H1 (cell line): ENCODE measurements at regions not wholly inside any gene's neighbourhood (a gene's known extent, or its start where the extent isn't known, plus 50 kb on each side); places are given as distances from the start of the nearest gene placed in this dataset.
A peak's percentile ranks its signal among the peaks of the same experiment; 100 is the strongest.

Experiments
- CTCF ChIA-PET: fragments of 300-600 bp; sonication (Branson Sonifier 250); formaldehyde crosslinking; loops from one replicate; lab custom pipeline; 2021; ENCODE audit not compliant: partially characterized antibody; lab: Charles Lee
- POLR2A ChIA-PET: fragments of 300-600 bp; sonication (Branson Sonifier 250); formaldehyde crosslinking; loops from one replicate; lab custom pipeline; 2021; ENCODE audit warnings: inconsistent platforms; ENCODE audit not compliant: partially characterized antibody; lab: Charles Lee
- DNase-seq, 2 experiments: peaks; one replicate each; pipeline versions ENCODE4 v3.0.0 to v3.0.0-alpha.2; 2010 to 2022; ENCODE audit warnings: low spot score in 2 of 2, low read depth in 1 of 2, mixed read lengths in 1 of 2
- FAIRE-seq: peaks from 2 replicates; lab custom pipeline; 2011; peaks lifted over from hg19 to GRCh38; lab: Jason Lieb, UNC
- H2AFZ ChIP-seq: 2 replicates; pipeline ENCODE4 v1.8.1; 2012; ENCODE audit warnings: low read length, inconsistent platforms
- H2AK5ac ChIP-seq: 2 replicates; pipeline ENCODE4 v1.6.1; 2013; ENCODE audit warnings: low read depth, low read length
- H2BK120ac ChIP-seq: replicated peaks from 2 replicates; pipeline ENCODE3; 2013; ENCODE audit warnings: low read depth, low read length, inconsistent platforms
- H2BK12ac ChIP-seq: 2 replicates; pipeline ENCODE4 v1.6.1; 2013; ENCODE audit warnings: low read depth, low read length
- H2BK15ac ChIP-seq: 2 replicates; pipeline ENCODE4 v1.6.1; 2013; ENCODE audit warnings: low read length
- H2BK20ac ChIP-seq: 2 replicates; pipeline ENCODE4 v1.6.1; 2013; ENCODE audit warnings: low read length
- H2BK5ac ChIP-seq: 2 replicates; pipeline ENCODE4 v1.6.1; 2013; ENCODE audit warnings: low read depth, low read length
- H3K14ac ChIP-seq: 2 replicates; pipeline ENCODE4 v1.6.1; 2013; ENCODE audit warnings: inconsistent platforms; ENCODE audit not compliant: insufficient read length
- H3K18ac ChIP-seq: 2 replicates; pipeline ENCODE4 v1.6.1; 2013; ENCODE audit warnings: low read length; ENCODE audit errors: extremely low read depth
- H3K23ac ChIP-seq: 2 replicates; pipeline ENCODE4 v1.6.1; 2013; ENCODE audit warnings: inconsistent platforms; ENCODE audit not compliant: insufficient read length
- H3K23me2 ChIP-seq: 2 replicates; pipeline ENCODE4 v1.6.1; 2013; ENCODE audit warnings: low read depth, low read length
- H3K27ac ChIP-seq: 2 replicates; pipeline ENCODE4 v1.6.1; 2011; ENCODE audit warnings: low read depth, low read length, inconsistent platforms
- H3K27me3 ChIP-seq, 4 experiments: replicated peaks in 1 of 4; 1 replicate in 1 of 4; 2 replicates in 3 of 4; pipeline versions ENCODE4 v1.6.1 to v1.8.1; 2011 to 2013; ENCODE audit warnings: low read length in 3 of 4, mild to moderate bottlenecking in 3 of 4, inconsistent platforms in 2 of 4, mixed read lengths in 2 of 4, moderate library complexity in 1 of 4; ENCODE audit not compliant: control insufficient read depth in 3 of 4, insufficient read depth in 3 of 4; ENCODE audit errors: extremely low read depth in 1 of 4
- H3K36me3 ChIP-seq, 4 experiments: 2 replicates each; pipeline versions ENCODE4 v1.6.1 to v1.8.1; 2011 to 2013; ENCODE audit warnings: mild to moderate bottlenecking in 4 of 4, low read length in 3 of 4, moderate library complexity in 2 of 4, control low read depth in 1 of 4, inconsistent platforms in 1 of 4; ENCODE audit not compliant: insufficient read depth in 4 of 4, control insufficient read depth in 2 of 4
- H3K4ac ChIP-seq: replicated peaks from 2 replicates; pipeline ENCODE3; 2013; ENCODE audit warnings: low read length, low read depth, mixed read lengths, inconsistent platforms; ENCODE audit not compliant: insufficient read length
- H3K4me1 ChIP-seq, 4 experiments: replicated peaks in 1 of 4; 1 replicate in 1 of 4; 2 replicates in 3 of 4; pipeline versions ENCODE4 v1.6.1 to v1.8.1; 2011 to 2013; ENCODE audit warnings: low read length in 3 of 4, inconsistent platforms in 2 of 4, mixed read lengths in 1 of 4; ENCODE audit not compliant: insufficient read depth in 4 of 4, control insufficient read depth in 3 of 4
- H3K4me2 ChIP-seq, 2 experiments: 2 replicates each; pipeline versions ENCODE4 v1.6.1 to v1.8.1; 2011 to 2013; ENCODE audit warnings: low read depth in 2 of 2, low read length in 2 of 2, control low read depth in 1 of 2, inconsistent platforms in 1 of 2, mild to moderate bottlenecking in 1 of 2; ENCODE audit not compliant: insufficient read depth in 1 of 2
- H3K4me3 ChIP-seq, 4 experiments: fragments of 200-600, 300-600 bp in 1 of 4; sonication (generic), shearing (Covaris generic), sonication (Bioruptor Twin) in 1 of 4; 2 replicates each; pipeline versions ENCODE4 v1.5.1 to v1.8.1; 2011 to 2016; ENCODE audit warnings: low read length in 4 of 4, low read depth in 3 of 4, control low read depth in 2 of 4, inconsistent platforms in 2 of 4, mild to moderate bottlenecking in 2 of 4, mixed read lengths in 1 of 4, moderate library complexity in 1 of 4; ENCODE audit not compliant: insufficient read depth in 2 of 4; ENCODE audit errors: extremely low read depth in 1 of 4
- H3K56ac ChIP-seq: replicated peaks from 2 replicates; pipeline ENCODE3; 2013; ENCODE audit warnings: low read depth, mild to moderate bottlenecking, mixed read lengths, low read length, inconsistent platforms; ENCODE audit not compliant: insufficient read length
- H3K79me1 ChIP-seq: 2 replicates; pipeline ENCODE4 v1.6.1; 2013; ENCODE audit warnings: low read depth, low read length, control low read depth
- H3K79me2 ChIP-seq, 2 experiments: 2 replicates each; pipeline versions ENCODE4 v1.6.1 to v1.8.1; 2012 to 2013; ENCODE audit warnings: low read length in 2 of 2, mild to moderate bottlenecking in 2 of 2, inconsistent platforms in 1 of 2; ENCODE audit not compliant: insufficient read depth in 2 of 2, control insufficient read depth in 1 of 2
- H3K9ac ChIP-seq, 4 experiments: replicated peaks in 1 of 4; 1 replicate in 1 of 4; 2 replicates in 3 of 4; pipeline versions ENCODE4 v1.6.1 to v1.8.1; 2011 to 2013; ENCODE audit warnings: low read depth in 3 of 4, low read length in 3 of 4, control low read depth in 2 of 4, mild to moderate bottlenecking in 2 of 4, moderate library complexity in 2 of 4, inconsistent platforms in 1 of 4; ENCODE audit errors: extremely low read depth in 1 of 4
- H3K9me3 ChIP-seq, 2 experiments: 2 replicates each; pipeline versions ENCODE4 v1.6.1 to v1.8.1; 2012 to 2013; ENCODE audit warnings: mild to moderate bottlenecking in 2 of 2, moderate library complexity in 2 of 2, control low read depth in 1 of 2, inconsistent platforms in 1 of 2, low read depth in 1 of 2, low read length in 1 of 2, mixed read lengths in 1 of 2; ENCODE audit not compliant: insufficient read depth in 2 of 2
- H4K20me1 ChIP-seq, 2 experiments: replicated peaks in 1 of 2; 2 replicates each; pipeline versions ENCODE3 to v1.8.1; 2011 to 2013; ENCODE audit warnings: inconsistent platforms in 2 of 2, low read length in 2 of 2, mild to moderate bottlenecking in 1 of 2; ENCODE audit not compliant: insufficient read depth in 2 of 2, control insufficient read depth in 1 of 2
- H4K5ac ChIP-seq: 2 replicates; pipeline ENCODE4 v1.6.1; 2013; ENCODE audit warnings: low read length, low read depth, mixed read lengths, inconsistent platforms; ENCODE audit not compliant: insufficient read length
- H4K8ac ChIP-seq: 2 replicates; pipeline ENCODE4 v1.8.0; 2013; ENCODE audit warnings: mild to moderate bottlenecking, moderate library complexity, low read length, inconsistent platforms; ENCODE audit not compliant: insufficient read depth; ENCODE audit errors: extremely low read depth
- H4K91ac ChIP-seq: replicated peaks from 2 replicates; pipeline ENCODE3; 2013; ENCODE audit warnings: low read length, mixed read lengths, inconsistent platforms; ENCODE audit not compliant: insufficient read length
- ASH2L ChIP-seq: fragments of 200-600, 300-600 bp; sonication (generic); IDR thresholded peaks from one replicate; pipeline ENCODE4 v1.7.1; 2017; ENCODE audit warnings: low read length
- CBX8 ChIP-seq: fragments of 300-800, 300-1000 bp; sonication (generic); IDR thresholded peaks from 2 replicates; pipeline ENCODE4 v1.7.1; 2016; ENCODE audit warnings: low read depth, low read length, borderline replicate concordance
- CHD2 ChIP-seq: IDR thresholded peaks from 2 replicates; pipeline ENCODE4 v1.6.1; 2012; ENCODE audit warnings: low read length, improper control_type of control experiment
- KDM1A ChIP-seq: fragments of 200-600, 300-600 bp; sonication (generic); IDR thresholded peaks from 2 replicates; pipeline ENCODE4 v1.7.1; 2016; ENCODE audit warnings: mild to moderate bottlenecking, low read length, borderline replicate concordance
- MAFK ChIP-seq: IDR thresholded peaks from 2 replicates; pipeline ENCODE4 v1.6.1; 2012; ENCODE audit warnings: low read depth, mild to moderate bottlenecking, improper control_type of control experiment, low read length
- POU5F1 ChIP-seq: IDR thresholded peaks from 2 replicates; pipeline ENCODE4 v1.6.1; 2011; ENCODE audit warnings: low read depth, mild to moderate bottlenecking, low read length, moderate library complexity
- RAD21 ChIP-seq, 2 experiments: IDR thresholded peaks in 1 of 2; conservative IDR thresholded peaks in 1 of 2; 2 replicates each; pipeline ENCODE4 v1.6.1; 2011; ENCODE audit warnings: low read depth in 2 of 2, low read length in 2 of 2, improper control_type of control experiment in 1 of 2, inconsistent platforms in 1 of 2, mild to moderate bottlenecking in 1 of 2, moderate library complexity in 1 of 2
- RXRA ChIP-seq: IDR thresholded peaks from 2 replicates; pipeline ENCODE4 v1.6.1; 2011; ENCODE audit warnings: low read depth, mild to moderate bottlenecking, low read length, moderate library complexity; ENCODE audit not compliant: insufficient read depth
- SRF ChIP-seq: IDR thresholded peaks from 2 replicates; pipeline ENCODE4 v1.6.1; 2011; ENCODE audit warnings: mild to moderate bottlenecking, low read depth, low read length, moderate library complexity
- TBP ChIP-seq: IDR thresholded peaks from 2 replicates; pipeline ENCODE4 v1.6.1; 2011; ENCODE audit warnings: low read depth, low read length, improper control_type of control experiment
- TEAD4 ChIP-seq: IDR thresholded peaks from 2 replicates; pipeline ENCODE4 v1.6.1; 2012; ENCODE audit warnings: low read depth, low read length, inconsistent platforms, mixed read lengths
- USF2 ChIP-seq: IDR thresholded peaks from 2 replicates; pipeline ENCODE4 v1.6.1; 2011; ENCODE audit warnings: low read length, improper control_type of control experiment
- WGBS, 2 experiments: shearing (Covaris generic) in 1 of 2; methylation state at CpG; one replicate each; pipeline versions ENCODE4 v1.1.6 to v1.1.7; 2013 to 2015; ENCODE audit warnings: low lambda C conversion rate in 2 of 2, mixed read lengths in 2 of 2, inconsistent platforms in 1 of 2, low coverage in 1 of 2, missing lambda C conversion rate in 1 of 2; ENCODE audit not compliant: insufficient replicate concordance in 2 of 2, insufficient coverage in 1 of 2, insufficient read length in 1 of 2; ENCODE audit errors: extremely low coverage in 1 of 2, missing lambda C conversion rate in 1 of 2; 5-methylcytosine and 5-hydroxymethylcytosine counted together
- TF ChIP-seq, protein P1 (sequence below): IDR thresholded peaks from 2 replicates; pipeline ENCODE4 v1.6.1; 2012; ENCODE audit warnings: inconsistent platforms

GRCh38 chr14:97841762-97842161, 1044.6 kb downstream of the VRK1 start:
- H3K27ac ChIP-seq, result no peak overlapping the region
- 90% methylated on average over 5 of the region's 5 CpGs; no CpG with 5 or more reads in 1 of the 2 experiments for WGBS, 2 experiments
- H3K23me2 ChIP-seq, result peaks cover 7% of the 10 kb centered on the region; the same call in 1 of the 2 replicates
- no peak overlapping the region for H3K56ac ChIP-seq
- H3K79me2 ChIP-seq, result no peaks in the 10 kb centered on the region; a peak in 1 of 4 replicates
- H4K8ac ChIP-seq, result no peak overlapping the region
- H4K91ac ChIP-seq, result no peak overlapping the region
- no peak overlapping the region for H2BK12ac ChIP-seq
- H2AK5ac ChIP-seq, result no peak overlapping the region
- H2BK15ac ChIP-seq, result no peak overlapping the region
- ChIA-PET POLR2A (no interaction called here), CTCF (interaction anchor here (0.5 to 0.7 kb wide), 2 partner anchors 229 to 655 kb away, joined by 3 read pairs; no protein-coding TSS in a partner anchor)
- H3K4me1 ChIP-seq, result no peaks in the 10 kb centered on the region
- H3K79me1 ChIP-seq, result no peaks in the 10 kb centered on the region
- H3K23ac ChIP-seq, result no peak overlapping the region
- peak in 1 of 2 experiments; percentile 6 for DNase-seq
- no peaks in the 10 kb centered on the region for H3K36me3 ChIP-seq
- no peak overlapping the region for H2AFZ ChIP-seq
- H3K4ac ChIP-seq, result no peak overlapping the region
- FAIRE-seq, result no peak
- no peak overlapping the region for H3K18ac ChIP-seq
- H3K4me3 ChIP-seq, result no peak overlapping the region
- no peak overlapping the region for H3K14ac ChIP-seq
- no peaks in the 10 kb centered on the region for H3K27me3 ChIP-seq
- H3K4me2 ChIP-seq, result no peak overlapping the region
- H2BK5ac ChIP-seq, result no peak overlapping the region
- H4K20me1 ChIP-seq, result peaks cover 0 to 3% of the 10 kb centered on the region in 2 experiments
- no peak overlapping the region for H4K5ac ChIP-seq
- H2BK20ac ChIP-seq, result no peak overlapping the region
- no peak overlapping the region for H2BK120ac ChIP-seq
- H3K9ac ChIP-seq, result no peak overlapping the region
- no peaks in the 10 kb centered on the region for H3K9me3 ChIP-seq
- TF ChIP-seq KDM1A (no peak), CHD2 (no peak), RXRA (no peak), USF2 (no peak), ASH2L (no peak), TBP (no peak), POU5F1 (no peak), CBX8 (no peak), TEAD4 (no peak), MAFK (no peak), SRF (no peak), RAD21 (IDR thresholded peaks at IDR 0.05 in 1 of 2, conservative IDR thresholded peaks at IDR 0.05 in 1 of 2; ENCODE audit: low read depth in 2 of 2, low read length in 2 of 2) (no peak)
- TF ChIP-seq, protein P1, sequence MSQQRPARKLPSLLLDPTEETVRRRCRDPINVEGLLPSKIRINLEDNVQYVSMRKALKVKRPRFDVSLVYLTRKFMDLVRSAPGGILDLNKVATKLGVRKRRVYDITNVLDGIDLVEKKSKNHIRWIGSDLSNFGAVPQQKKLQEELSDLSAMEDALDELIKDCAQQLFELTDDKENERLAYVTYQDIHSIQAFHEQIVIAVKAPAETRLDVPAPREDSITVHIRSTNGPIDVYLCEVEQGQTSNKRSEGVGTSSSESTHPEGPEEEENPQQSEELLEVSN, result no peak
